CD14-positive monocyte (primary cell): ENCODE measurements at regions not wholly inside any gene's neighbourhood (a gene's known extent, or its start where the extent isn't known, plus 50 kb on each side); places are given as distances from the start of the nearest gene placed in this dataset.
A peak's percentile ranks its signal among the peaks of the same experiment; 100 is the strongest.
"Not testable (repeated sequence)": the region's sequence is repeated elsewhere in the genome, so short reads cannot be mapped to it uniquely, and the experiment has no call there.

Source experiments
- DNase-seq, 3 donors: peaks; one replicate each; pipeline ENCODE4 v3.0.0-alpha.2; 2011 to 2022
- H2AFZ ChIP-seq: 2 replicates; pipeline ENCODE4 v1.6.0; 2012; ENCODE audit warnings: mild to moderate bottlenecking, low read depth, low read length, inconsistent platforms; ENCODE audit not compliant: insufficient read depth, poor library complexity, severe bottlenecking
- H3K27ac ChIP-seq, 2 donors: 1 replicate in 1 of 2; 2 replicates in 1 of 2; pipeline ENCODE4 v1.5.1; 2012 to 2013; ENCODE audit warnings: low read length in 2 of 2, control low read depth in 1 of 2, inconsistent platforms in 1 of 2, low read depth in 1 of 2, mild to moderate bottlenecking in 1 of 2
- H3K27me3 ChIP-seq, 2 donors: one replicate each; pipeline versions ENCODE4 v1.6.0 to v1.6.1; 2011 to 2013; ENCODE audit warnings: low read length in 2 of 2; ENCODE audit not compliant: control insufficient read depth in 2 of 2, insufficient read depth in 2 of 2
- H3K36me3 ChIP-seq, 2 donors: replicated peaks in 1 of 2; 1 replicate in 1 of 2; 2 replicates in 1 of 2; pipeline versions ENCODE4 v1.5.1 to v1.6.1; 2012 to 2013; ENCODE audit warnings: low read length in 2 of 2, control low read depth in 1 of 2, inconsistent platforms in 1 of 2, mild to moderate bottlenecking in 1 of 2; ENCODE audit not compliant: insufficient read depth in 2 of 2, control insufficient read depth in 1 of 2
- H3K4me1 ChIP-seq, 2 donors: 1 replicate in 1 of 2; 2 replicates in 1 of 2; pipeline versions ENCODE4 v1.5.1 to v1.6.1; 2012 to 2013; ENCODE audit warnings: low read length in 2 of 2, control low read depth in 1 of 2, inconsistent platforms in 1 of 2, mild to moderate bottlenecking in 1 of 2, moderate library complexity in 1 of 2; ENCODE audit not compliant: insufficient read depth in 2 of 2, control insufficient read depth in 1 of 2
- H3K4me2 ChIP-seq: replicated peaks from 2 replicates; pipeline ENCODE3; 2012; ENCODE audit warnings: low read length, moderate library complexity, mild to moderate bottlenecking; ENCODE audit not compliant: poor library complexity, severe bottlenecking; ENCODE audit errors: extremely low read depth
- H3K4me3 ChIP-seq, 3 experiments: fragments of 200-600 bp in 1 of 3; sonication (generic) in 1 of 3; replicated peaks in 1 of 3; 1 replicate in 2 of 3; 2 replicates in 1 of 3; pipeline ENCODE4 v1.5.1; 2011 to 2013; ENCODE audit warnings: low read length in 3 of 3, mild to moderate bottlenecking in 3 of 3, control low read depth in 2 of 3, low read depth in 2 of 3, inconsistent platforms in 1 of 3, moderate library complexity in 1 of 3
- H3K79me2 ChIP-seq: 2 replicates; pipeline ENCODE4 v1.6.0; 2012; ENCODE audit warnings: mild to moderate bottlenecking, control low read depth, inconsistent platforms, low read length, moderate library complexity; ENCODE audit not compliant: insufficient read depth
- H3K9ac ChIP-seq: 2 replicates; pipeline ENCODE4 v1.6.0; 2017; ENCODE audit warnings: low read length, mild to moderate bottlenecking; ENCODE audit not compliant: insufficient read depth, poor library complexity, severe bottlenecking
- H3K9me3 ChIP-seq, 2 donors: replicated peaks in 1 of 2; 1 replicate in 1 of 2; 2 replicates in 1 of 2; pipeline versions ENCODE4 v1.5.1 to v1.6.1; 2012 to 2013; ENCODE audit warnings: low read length in 2 of 2, control low read depth in 1 of 2; ENCODE audit not compliant: control insufficient read depth in 1 of 2, insufficient read depth in 1 of 2
- H4K20me1 ChIP-seq: 2 replicates; pipeline ENCODE4 v1.6.0; 2012; ENCODE audit warnings: mild to moderate bottlenecking, low read length, control low read depth, moderate library complexity; ENCODE audit not compliant: insufficient read depth
- H3K27ac Mint-ChIP-seq, 7 donors: one replicate each; pipeline ENCODE4 v1.8.0; 2020; ENCODE audit warnings: mild to moderate bottlenecking in 7 of 7, mixed read lengths in 7 of 7, moderate library complexity in 6 of 7, inconsistent platforms in 2 of 7
- H3K27me3 Mint-ChIP-seq, 3 donors: one replicate each; pipeline ENCODE4 v1.8.0; 2021 to 2022; ENCODE audit warnings: low read depth in 3 of 3, mild to moderate bottlenecking in 3 of 3, mixed read lengths in 3 of 3, moderate library complexity in 3 of 3, inconsistent platforms in 1 of 3
- H3K36me3 Mint-ChIP-seq, 2 donors: one replicate each; pipeline ENCODE4 v1.8.0; 2020; ENCODE audit warnings: mixed read lengths in 2 of 2, inconsistent platforms in 1 of 2, mild to moderate bottlenecking in 1 of 2
- H3K4me1 Mint-ChIP-seq: one replicate; pipeline ENCODE4 v1.8.0; 2020; ENCODE audit warnings: mild to moderate bottlenecking, mixed read lengths
- H3K4me3 Mint-ChIP-seq, 2 donors: one replicate each; pipeline ENCODE4 v1.8.0; 2020; ENCODE audit warnings: mild to moderate bottlenecking in 2 of 2, mixed read lengths in 2 of 2, moderate library complexity in 1 of 2
- H3K9me3 Mint-ChIP-seq, 7 donors: one replicate each; pipeline ENCODE4 v1.8.0; 2020 to 2022; ENCODE audit warnings: mixed read lengths in 7 of 7, mild to moderate bottlenecking in 6 of 7, moderate library complexity in 6 of 7, inconsistent platforms in 2 of 7
- whole genome bisulfite sequencing: methylation state at CpG from one replicate; pipeline ENCODE4 v1.1.5; 2013; ENCODE audit warnings: missing lambda C conversion rate; ENCODE audit not compliant: insufficient coverage; 5-methylcytosine and 5-hydroxymethylcytosine counted together
- intact Hi-C, 2 donors: fragments of 100-400 bp; cut with micrococcal nuclease; formaldehyde crosslinking; loops; one replicate each; pipeline versions ENCODE4 v1.15.0 to v1.15.1; 2023

- H3K27ac ChIP-seq, H3K9me3 Mint-ChIP-seq, H3K9ac ChIP-seq, H3K79me2 ChIP-seq, H3K4me3 Mint-ChIP-seq, H3K4me2 ChIP-seq, H3K9me3 ChIP-seq, H4K20me1 ChIP-seq, DNase-seq, H3K27me3 ChIP-seq, H3K4me1 ChIP-seq, H3K27me3 Mint-ChIP-seq, H3K27ac Mint-ChIP-seq, H2AFZ ChIP-seq, intact Hi-C loops, H3K36me3 ChIP-seq, H3K4me3 ChIP-seq, H3K36me3 Mint-ChIP-seq: not testable (repeated sequence)
- no CpG with 5 or more reads among the region's 20 CpGs for WGBS
- H3K4me1 Mint-ChIP-seq: peaks cover 25% of the 10 kb centered on the region
Observed at GRCh38 chr1:120944691-120945090, 55.1 kb downstream of the PPIAL4A start.

GRCh38 chr1:120945122-120945521, 55.6 kb downstream of the PPIAL4A start:
- H3K36me3 Mint-ChIP-seq, H4K20me1 ChIP-seq, H3K27ac ChIP-seq, H3K4me2 ChIP-seq, H2AFZ ChIP-seq, H3K9ac ChIP-seq, H3K27me3 Mint-ChIP-seq, H3K4me1 ChIP-seq, H3K4me3 Mint-ChIP-seq, DNase-seq, H3K4me3 ChIP-seq, H3K9me3 Mint-ChIP-seq, H3K9me3 ChIP-seq, H3K36me3 ChIP-seq, H3K27ac Mint-ChIP-seq, H3K27me3 ChIP-seq, intact Hi-C loops, H3K79me2 ChIP-seq: not testable (repeated sequence)
- 53% methylated on average over 4 of the region's 10 CpGs for WGBS
- peaks cover 24% of the 10 kb centered on the region for H3K4me1 Mint-ChIP-seq

- H3K9me3 Mint-ChIP-seq, DNase-seq, H3K79me2 ChIP-seq, H3K4me3 Mint-ChIP-seq, H3K4me1 ChIP-seq, H2AFZ ChIP-seq, H3K27ac ChIP-seq, H3K27me3 Mint-ChIP-seq, H3K9me3 ChIP-seq, intact Hi-C loops, H3K36me3 Mint-ChIP-seq, H3K4me3 ChIP-seq, H3K36me3 ChIP-seq, H3K9ac ChIP-seq, H4K20me1 ChIP-seq, H3K4me2 ChIP-seq, H3K27me3 ChIP-seq: not testable (repeated sequence)
- WGBS: no CpG with 5 or more reads among the region's 4 CpGs
- H3K4me1 Mint-ChIP-seq: peaks cover 15% of the 10 kb centered on the region
- peak overlapping the region in 3 of 7 donors; percentile 4 to 83 (median 61) for H3K27ac Mint-ChIP-seq
Observed at GRCh38 chr1:120947114-120947513, 57.5 kb downstream of the PPIAL4A start.

GRCh38 chr1:120949724-120950123, 60.2 kb downstream of the PPIAL4A start:
- H3K27me3 Mint-ChIP-seq, intact Hi-C loops, H3K4me1 Mint-ChIP-seq, DNase-seq, H3K4me3 ChIP-seq, H3K36me3 ChIP-seq, H4K20me1 ChIP-seq, H3K4me3 Mint-ChIP-seq, H3K9me3 Mint-ChIP-seq, H3K4me2 ChIP-seq, H3K9ac ChIP-seq, H3K79me2 ChIP-seq, H3K27me3 ChIP-seq, H2AFZ ChIP-seq, H3K4me1 ChIP-seq, H3K27ac ChIP-seq, H3K9me3 ChIP-seq: not testable (repeated sequence)
- H3K36me3 Mint-ChIP-seq: peaks cover 13 to 14% of the 10 kb centered on the region in 2 donors
- peak overlapping the region in 1 of 7 donors; percentile 11 for H3K27ac Mint-ChIP-seq
- WGBS: no CpG with 5 or more reads among the region's 11 CpGs
